ENCODE measurements at regions not wholly inside any gene's neighbourhood (a gene's known extent, or its start where the extent isn't known, plus 50 kb on each side); places are given as distances from the start of the nearest gene placed in this dataset.
A peak's percentile ranks its signal among the peaks of the same experiment; 100 is the strongest.

DNA sequence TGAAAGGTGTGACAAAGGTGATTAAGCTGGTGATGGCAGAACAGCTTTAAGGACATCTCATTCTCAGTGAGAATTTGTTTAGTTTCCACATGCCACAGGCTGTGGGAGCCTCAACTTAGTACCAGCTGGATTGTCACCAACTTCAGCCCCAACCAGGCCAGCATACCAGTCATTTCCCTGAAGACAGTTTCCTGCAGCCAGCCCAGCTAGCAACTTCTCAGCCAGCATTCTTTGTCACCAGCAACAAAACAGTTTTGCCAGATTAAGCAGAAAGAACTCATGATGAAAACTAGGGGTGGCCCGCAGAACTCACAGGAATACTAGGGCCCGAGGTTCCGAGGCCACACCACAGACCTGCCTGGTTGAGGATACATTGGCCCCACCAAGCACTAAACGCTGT lies 68.8 kb upstream of the UNC5B start:
- H3K27me3 Mint-ChIP-seq, result peaks cover 11% of the 10 kb centered on the region

DNA sequence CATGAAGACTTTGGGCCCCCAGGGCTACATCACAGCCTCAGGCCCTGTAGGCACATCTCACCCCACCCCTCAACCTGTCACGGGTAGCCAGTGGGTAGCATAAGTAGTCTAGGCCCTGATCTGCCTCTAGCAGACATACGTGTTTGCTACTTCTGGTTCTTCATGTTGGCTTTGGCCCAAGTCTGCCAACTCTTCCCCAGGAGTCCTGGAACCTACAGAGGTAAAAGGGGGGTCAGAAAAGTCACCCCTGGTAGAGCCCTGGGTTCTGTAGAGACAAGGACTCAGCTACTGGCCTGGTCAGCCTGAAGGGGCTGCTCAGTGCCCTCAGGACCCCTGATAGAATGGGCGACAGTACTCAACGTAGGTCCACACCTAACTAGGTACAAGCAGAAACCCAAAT lies 67.5 kb upstream of the UNC5B start:
- Mint-ChIP-seq H3K4me3 (no peak overlapping the region), H3K36me3 (no peaks in the 10 kb centered on the region), H3K9me3 (no peaks in the 10 kb centered on the region), H3K27ac (no peak overlapping the region), H3K4me1 (no peaks in the 10 kb centered on the region), H3K27me3 (no peaks in the 10 kb centered on the region)
- ATAC-seq, result no peak

More for the DNA sequence above, 68.8 kb upstream of the UNC5B start:
- no peak for ATAC-seq
- no peaks in the 10 kb centered on the region for H3K4me1 Mint-ChIP-seq
- no peak overlapping the region for H3K4me3 Mint-ChIP-seq
- no peak overlapping the region for H3K27ac Mint-ChIP-seq
- H3K36me3 Mint-ChIP-seq, result no peaks in the 10 kb centered on the region
- no peaks in the 10 kb centered on the region for H3K9me3 Mint-ChIP-seq

DNA sequence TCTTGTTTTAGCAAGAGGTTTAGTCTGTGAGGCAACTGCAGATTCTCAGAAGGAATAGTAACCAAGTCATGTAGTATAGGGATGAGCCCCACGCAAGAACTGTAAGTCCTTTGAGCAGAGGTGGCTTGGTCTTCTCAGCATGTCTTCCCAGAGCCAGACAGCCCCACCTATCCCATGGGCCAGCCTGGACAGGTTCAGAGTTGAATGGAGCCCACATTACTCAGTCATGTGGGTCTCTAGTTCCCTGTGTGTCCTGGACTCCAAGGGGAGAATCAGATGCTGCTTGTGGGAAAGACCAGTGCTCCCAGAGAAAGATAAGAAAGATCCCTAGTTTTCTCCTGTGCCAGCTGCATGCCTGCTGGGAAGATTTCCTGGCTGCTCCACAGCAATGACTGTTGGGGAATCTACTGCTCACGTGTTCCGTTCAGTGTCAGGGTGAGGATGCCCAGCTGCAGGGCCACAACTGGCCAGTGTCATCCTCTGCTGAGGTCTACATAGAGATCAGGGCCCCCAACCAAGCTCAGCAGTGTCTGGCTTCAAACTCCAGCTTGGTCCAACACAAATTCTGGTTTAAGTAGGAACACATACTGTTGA lies 66.9 kb upstream of the UNC5B start:
- no peaks in the 10 kb centered on the region for H3K9me3 Mint-ChIP-seq
- H3K27me3 Mint-ChIP-seq, result no peaks in the 10 kb centered on the region
- no peaks in the 10 kb centered on the region for H3K36me3 Mint-ChIP-seq
- no peak for ATAC-seq
- no peaks in the 10 kb centered on the region for H3K4me1 Mint-ChIP-seq
- no peak overlapping the region for H3K4me3 Mint-ChIP-seq
- no peak overlapping the region for H3K27ac Mint-ChIP-seq

GRCh38 chr10:71150796-71151195 lies 61.6 kb upstream of the UNC5B start:
- Mint-ChIP-seq H3K27ac (no peak overlapping the region), H3K36me3 (no peaks in the 10 kb centered on the region), H3K9me3 (no peaks in the 10 kb centered on the region), H3K27me3 (no peaks in the 10 kb centered on the region), H3K4me1 (no peaks in the 10 kb centered on the region), H3K4me3 (no peak overlapping the region)
- ATAC-seq, result no peak

DNA sequence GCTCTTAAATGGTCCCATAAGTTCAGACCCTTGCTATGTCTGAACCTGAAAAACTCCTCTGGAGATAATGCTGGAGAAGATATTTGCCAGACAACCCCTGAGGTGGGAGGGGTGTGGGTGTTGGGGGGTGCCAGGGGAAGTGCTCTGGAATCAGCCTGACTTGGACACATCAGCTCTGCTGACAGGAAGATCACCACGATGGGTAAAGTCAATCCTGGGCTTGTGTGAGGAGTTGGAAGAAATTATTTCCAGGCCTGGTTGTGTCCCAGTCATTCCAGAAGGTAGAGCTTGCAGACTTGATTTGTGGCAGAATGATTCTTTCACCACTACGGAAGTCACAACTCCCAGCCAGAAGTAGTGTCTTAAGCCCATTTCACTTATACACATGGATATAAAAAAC lies 60.3 kb upstream of the UNC5B start:
- Mint-ChIP-seq H3K36me3 (no peaks in the 10 kb centered on the region), H3K4me1 (no peaks in the 10 kb centered on the region), H3K4me3 (no peak overlapping the region), H3K9me3 (no peaks in the 10 kb centered on the region), H3K27me3 (no peaks in the 10 kb centered on the region), H3K27ac (no peak overlapping the region)
- no peak for ATAC-seq

- Mint-ChIP-seq H3K27ac (no peak overlapping the region), H3K36me3 (no peaks in the 10 kb centered on the region), H3K4me3 (no peak overlapping the region), H3K9me3 (no peaks in the 10 kb centered on the region), H3K4me1 (peaks cover 8% of the 10 kb centered on the region), H3K27me3 (no peaks in the 10 kb centered on the region)
- ATAC-seq, result no peak
Observed at GRCh38 chr10:71156436-71156835, 55.9 kb upstream of the UNC5B start.

DNA sequence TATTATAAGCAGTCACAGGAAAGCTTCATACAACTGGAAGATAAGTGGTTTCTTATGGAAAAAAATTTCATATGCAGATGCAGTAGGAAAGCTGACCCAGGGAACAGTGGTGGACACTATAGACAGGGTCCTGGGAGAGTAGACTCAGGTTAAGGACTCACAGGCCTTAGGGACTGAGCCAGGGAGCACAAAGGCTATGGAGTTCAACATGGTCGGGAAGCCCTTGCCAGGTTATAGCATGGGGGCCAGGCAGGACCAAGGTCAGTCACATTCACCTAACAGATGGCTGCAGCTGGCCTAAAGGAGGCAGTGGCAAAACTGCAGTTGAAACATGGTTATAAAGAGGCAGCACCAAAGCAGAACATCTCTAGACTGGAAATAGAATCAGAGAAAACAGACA lies 54.9 kb upstream of the UNC5B start:
- Mint-ChIP-seq H3K4me1 (peaks cover 10% of the 10 kb centered on the region), H3K4me3 (no peak overlapping the region), H3K27me3 (no peaks in the 10 kb centered on the region), H3K27ac (no peak overlapping the region), H3K36me3 (no peaks in the 10 kb centered on the region), H3K9me3 (no peaks in the 10 kb centered on the region)
- ATAC-seq, result no peak

GRCh38 chr10:71158251-71158650 lies 54.1 kb upstream of the UNC5B start:
- no peak overlapping the region for H3K27ac Mint-ChIP-seq

DNA sequence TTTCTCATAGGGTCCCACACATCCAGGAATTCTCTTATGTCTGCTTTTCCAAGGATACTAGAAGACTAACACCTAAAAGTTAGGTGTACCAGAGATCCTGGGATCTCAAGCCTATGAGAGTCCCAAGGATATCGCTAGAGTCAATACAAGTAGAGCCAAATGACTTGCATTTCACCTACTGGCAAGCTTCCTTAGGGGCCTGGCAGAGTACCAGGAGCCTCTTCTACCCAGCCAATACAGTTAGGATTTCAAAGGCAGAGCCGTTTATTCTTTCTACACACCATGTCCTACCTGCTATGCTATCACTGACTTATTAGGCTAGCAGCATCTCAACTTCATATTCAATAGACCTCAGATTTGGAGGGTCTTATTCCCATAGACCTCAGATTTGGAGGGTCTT lies 53.5 kb upstream of the UNC5B start:
- Mint-ChIP-seq H3K36me3 (no peaks in the 10 kb centered on the region), H3K9me3 (no peaks in the 10 kb centered on the region), H3K27me3 (no peaks in the 10 kb centered on the region), H3K4me3 (no peak overlapping the region), H3K4me1 (peaks cover 10% of the 10 kb centered on the region), H3K27ac (no peak overlapping the region)
- no peak for ATAC-seq

More at GRCh38 chr10:71158251-71158650, 54.1 kb upstream of the UNC5B start:
- Mint-ChIP-seq H3K9me3 (no peaks in the 10 kb centered on the region), H3K27me3 (no peaks in the 10 kb centered on the region), H3K36me3 (no peaks in the 10 kb centered on the region), H3K4me3 (no peak overlapping the region), H3K4me1 (peaks cover 10% of the 10 kb centered on the region)
- ATAC-seq, result no peak

- Mint-ChIP-seq H3K36me3 (no peaks in the 10 kb centered on the region), H3K27ac (no peak overlapping the region), H3K27me3 (no peaks in the 10 kb centered on the region), H3K4me3 (no peak overlapping the region), H3K4me1 (peaks cover 10% of the 10 kb centered on the region), H3K9me3 (no peaks in the 10 kb centered on the region)
- no peak for ATAC-seq
Observed at GRCh38 chr10:71159892-71160291, 52.5 kb upstream of the UNC5B start.

GRCh38 chr10:71161425-71161824 lies 50.9 kb upstream of the UNC5B start:
- H3K36me3 Mint-ChIP-seq, result no peaks in the 10 kb centered on the region

More at GRCh38 chr10:71161425-71161824, 50.9 kb upstream of the UNC5B start:
- Mint-ChIP-seq H3K9me3 (no peaks in the 10 kb centered on the region), H3K27ac (no peak overlapping the region), H3K27me3 (no peaks in the 10 kb centered on the region), H3K4me1 (peaks cover 10% of the 10 kb centered on the region), H3K4me3 (no peak overlapping the region)
- ATAC-seq, result peak; percentile 42

Data from stimulated activated memory B cell treated with anti-CD40 and anti-IgM and Interleukin-4, amounts not matched to agents 10 μg/mL and 1 μg/mL and 100 μg/mL, for 72 hours (primary cell).